NCI-H2081 treated with DMSO at 0.1 percent for 48 hours (cell line): ENCODE measurements at regions not wholly inside any gene's neighbourhood (a gene's known extent, or its start where the extent isn't known, plus 50 kb on each side); places are given as distances from the start of the nearest gene placed in this dataset.
"Not testable (repeated sequence)": the region's sequence is repeated elsewhere in the genome, so short reads cannot be mapped to it uniquely, and the experiment has no call there.

Source experiments
- DNase-seq: peaks from one replicate; lab custom pipeline; 2025; lab: John Stamatoyannopoulos, UW

DNA sequence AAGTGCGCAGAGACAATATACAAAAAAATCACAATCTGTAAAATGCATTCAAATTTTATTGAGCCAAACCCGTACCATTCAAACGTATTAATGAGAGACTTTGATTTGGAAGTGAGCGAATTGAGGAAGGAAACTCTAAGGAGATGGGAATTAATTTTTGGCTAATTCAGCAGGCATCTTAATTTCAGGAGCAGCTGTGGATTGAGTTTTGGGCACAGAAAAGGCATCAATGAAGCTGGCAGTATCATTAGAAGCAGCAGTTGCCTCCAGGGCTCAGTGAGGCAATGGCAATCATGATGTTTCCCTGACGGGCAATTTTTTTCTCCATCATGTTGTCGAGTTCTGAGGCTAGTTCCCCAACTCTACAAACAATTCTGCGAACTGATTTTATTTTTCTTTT lies 2041.6 kb downstream of the NCAM2 start:
- DNase-seq = no peak

DNA sequence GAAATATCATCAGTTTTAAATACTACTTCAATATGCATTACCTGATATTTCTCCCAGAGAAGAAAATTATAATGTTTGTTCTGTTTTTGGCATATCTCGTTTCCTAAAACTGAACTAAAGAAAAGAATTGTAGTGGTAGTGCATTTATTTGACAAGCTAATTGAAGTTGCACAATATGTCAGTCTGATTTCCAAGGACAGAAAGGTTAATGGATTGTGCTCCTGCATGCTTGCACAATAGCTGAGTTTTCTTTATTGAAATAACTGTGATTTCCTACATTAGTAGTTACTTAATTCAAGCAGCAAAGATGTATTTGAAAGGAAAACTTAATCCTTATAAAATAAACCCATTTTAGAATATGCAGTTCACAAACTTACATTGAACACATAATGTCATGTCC lies 2047.7 kb downstream of the NCAM2 start:
- no peak for DNase-seq

- no peak for DNase-seq
These were observed 2069.5 kb downstream of the NCAM2 start for GRCh38 chr21:23067672-23068071.

DNA sequence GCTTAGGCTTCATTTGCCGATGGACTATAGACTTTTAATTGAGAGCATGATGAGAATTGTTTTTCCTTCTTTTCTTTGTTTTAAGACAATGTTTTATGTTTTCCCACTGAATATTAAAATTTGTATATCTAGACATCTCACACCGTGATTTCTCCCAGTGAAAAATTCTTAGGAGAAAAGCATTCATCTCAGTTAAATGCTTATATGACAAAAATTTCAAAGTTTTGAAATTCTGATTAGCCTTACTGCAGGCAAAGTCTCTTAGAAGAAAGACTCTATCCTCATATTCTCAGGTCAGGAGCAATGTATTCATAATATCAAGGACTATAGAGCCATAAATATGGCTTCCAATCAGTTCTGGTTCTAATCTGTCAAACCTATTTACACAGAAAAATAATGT lies 2085.0 kb downstream of the NCAM2 start:
- no peak for DNase-seq

- DNase-seq = no peak
These were observed 2095.1 kb downstream of the NCAM2 start for GRCh38 chr21:23093259-23093658.

- no peak for DNase-seq
These were observed 2101.0 kb downstream of the NCAM2 start for GRCh38 chr21:23099185-23099584.

DNA sequence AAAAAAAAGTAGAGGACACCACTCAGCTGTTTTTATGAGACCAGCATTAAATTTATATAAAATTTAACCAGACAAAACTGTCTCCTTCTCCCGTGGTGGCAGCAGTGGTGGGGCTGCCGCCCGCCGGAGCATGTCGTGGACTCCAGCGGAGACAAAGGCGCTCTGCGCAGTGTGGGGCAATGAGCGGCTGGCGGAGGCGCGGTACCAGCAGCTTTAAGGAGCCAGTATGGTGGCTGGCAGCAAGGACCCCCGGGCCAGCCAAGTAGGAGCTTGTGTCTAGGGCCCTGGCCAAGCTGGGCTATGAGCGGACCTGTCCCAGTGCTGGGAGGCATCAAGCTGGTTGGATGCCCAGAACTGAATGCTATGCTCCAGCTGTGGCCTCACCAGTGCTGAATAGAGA lies 2102.9 kb downstream of the NCAM2 start:
- DNase-seq = no peak

- no peak for DNase-seq
These were observed 2110.3 kb downstream of the NCAM2 start for GRCh38 chr21:23108533-23108932.

DNA sequence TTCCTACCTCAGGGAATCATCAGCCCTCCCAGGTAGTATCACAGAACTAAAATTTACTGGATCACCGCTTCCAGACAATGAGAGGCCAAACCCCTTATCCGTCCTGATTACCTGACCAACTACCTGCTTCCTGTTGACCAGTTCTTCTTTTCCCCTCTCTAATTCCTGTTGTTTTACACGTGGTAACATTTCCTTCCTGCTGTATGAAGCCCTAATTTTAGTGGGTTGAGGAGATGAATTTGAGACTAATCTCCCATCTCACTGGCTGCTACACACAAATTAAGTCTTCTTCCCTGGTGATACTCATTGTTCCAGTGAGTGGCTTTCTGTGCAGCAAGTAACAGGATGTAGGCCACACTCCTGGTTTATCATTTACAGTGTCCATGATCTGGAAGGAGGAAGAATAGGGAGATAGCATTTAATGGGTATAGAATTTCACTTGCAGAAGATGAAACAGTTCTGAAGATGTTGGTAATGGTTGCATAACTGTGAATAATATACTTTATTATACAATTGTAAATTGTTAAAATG lies 2112.9 kb downstream of the NCAM2 start:
- DNase-seq = no peak

DNA sequence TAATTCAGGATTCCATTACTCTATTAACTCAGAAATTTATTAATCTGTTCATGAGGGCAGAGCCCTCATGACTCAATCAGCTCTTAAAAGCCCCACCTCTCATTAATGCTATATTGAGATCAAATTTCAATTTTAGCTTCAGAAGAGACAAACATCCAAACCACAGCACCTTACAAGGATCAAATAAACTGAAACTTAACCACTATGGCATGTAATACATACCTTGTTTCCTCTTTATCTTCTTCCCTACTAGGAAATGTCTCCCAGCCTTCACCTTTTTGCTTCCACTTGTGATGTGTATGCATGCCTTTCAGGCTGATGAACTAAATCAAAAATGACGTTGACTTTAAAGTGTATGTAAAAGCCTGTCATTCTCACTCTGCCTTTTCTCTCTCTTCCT lies 2121.3 kb downstream of the NCAM2 start:
- no peak for DNase-seq

GRCh38 chr21:23127973-23128372 lies 2129.8 kb downstream of the NCAM2 start:
- DNase-seq = no peak

DNA sequence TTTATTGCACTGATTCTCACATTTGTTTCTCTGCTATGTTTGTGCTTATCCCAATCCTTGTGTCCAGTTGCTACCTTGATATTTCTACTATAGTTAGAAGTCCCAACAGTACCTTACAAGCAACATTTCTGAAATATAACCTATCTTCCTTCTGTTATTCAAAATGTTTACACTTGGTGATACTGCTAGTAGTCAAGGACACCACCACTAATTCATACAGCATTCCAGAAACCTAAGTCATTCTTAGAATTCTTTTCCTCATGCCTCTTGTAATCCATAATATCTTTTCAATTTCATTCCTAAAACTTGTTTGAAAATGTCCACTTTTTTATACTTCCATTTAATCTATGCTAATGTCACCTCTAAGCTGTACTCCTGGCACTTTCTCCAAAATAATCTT lies 2132.1 kb downstream of the NCAM2 start:
- DNase-seq = no peak

- DNase-seq = no peak
These were observed 2133.0 kb downstream of the NCAM2 start for GRCh38 chr21:23131177-23131576.

GRCh38 chr21:23138797-23139196 lies 2140.6 kb downstream of the NCAM2 start:
- DNase-seq = no peak

DNA sequence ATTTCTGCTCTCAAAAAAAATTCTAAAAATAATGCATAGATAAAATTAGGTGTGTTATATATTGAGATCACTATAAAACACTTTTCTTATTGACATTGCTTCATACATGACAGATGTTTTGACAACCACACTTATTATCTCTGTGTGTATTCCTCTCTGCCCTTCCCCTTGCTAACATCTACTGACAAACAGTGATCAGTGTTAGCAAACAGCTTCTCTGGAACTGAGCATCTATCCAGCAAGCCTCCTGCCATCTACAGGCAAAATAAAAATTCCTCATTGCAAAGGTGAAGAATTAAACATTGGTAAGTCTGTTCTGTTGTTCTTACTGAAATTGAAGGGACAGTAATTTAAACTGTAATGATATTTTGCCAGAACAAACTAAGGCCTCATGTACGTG lies 2153.9 kb downstream of the NCAM2 start:
- no peak for DNase-seq

- not testable (repeated sequence) for DNase-seq
These were observed 2155.6 kb downstream of the NCAM2 start for GRCh38 chr21:23153842-23154241.

- no peak for DNase-seq
These were observed 2157.1 kb downstream of the NCAM2 start for GRCh38 chr21:23155281-23155680.

DNA sequence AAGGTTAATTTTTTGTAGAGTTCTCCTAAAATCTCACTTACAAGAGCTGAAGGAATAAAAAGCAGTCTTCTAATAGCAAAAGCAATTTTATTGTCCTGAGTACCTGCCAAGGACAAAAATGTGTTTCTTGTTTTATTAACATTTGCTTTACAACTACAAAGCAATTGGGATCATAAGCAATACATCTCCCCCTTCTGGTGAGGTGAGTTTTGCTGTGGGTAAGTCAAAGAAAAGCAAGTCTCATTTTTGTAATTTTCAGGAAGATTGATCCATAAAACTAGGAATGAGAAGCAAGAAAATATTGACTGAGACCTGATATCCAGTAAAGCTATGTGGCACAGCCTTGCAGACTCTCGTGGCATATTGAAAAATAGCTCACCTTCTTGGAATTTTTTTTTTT lies 2162.7 kb downstream of the NCAM2 start:
- DNase-seq = no peak

DNA sequence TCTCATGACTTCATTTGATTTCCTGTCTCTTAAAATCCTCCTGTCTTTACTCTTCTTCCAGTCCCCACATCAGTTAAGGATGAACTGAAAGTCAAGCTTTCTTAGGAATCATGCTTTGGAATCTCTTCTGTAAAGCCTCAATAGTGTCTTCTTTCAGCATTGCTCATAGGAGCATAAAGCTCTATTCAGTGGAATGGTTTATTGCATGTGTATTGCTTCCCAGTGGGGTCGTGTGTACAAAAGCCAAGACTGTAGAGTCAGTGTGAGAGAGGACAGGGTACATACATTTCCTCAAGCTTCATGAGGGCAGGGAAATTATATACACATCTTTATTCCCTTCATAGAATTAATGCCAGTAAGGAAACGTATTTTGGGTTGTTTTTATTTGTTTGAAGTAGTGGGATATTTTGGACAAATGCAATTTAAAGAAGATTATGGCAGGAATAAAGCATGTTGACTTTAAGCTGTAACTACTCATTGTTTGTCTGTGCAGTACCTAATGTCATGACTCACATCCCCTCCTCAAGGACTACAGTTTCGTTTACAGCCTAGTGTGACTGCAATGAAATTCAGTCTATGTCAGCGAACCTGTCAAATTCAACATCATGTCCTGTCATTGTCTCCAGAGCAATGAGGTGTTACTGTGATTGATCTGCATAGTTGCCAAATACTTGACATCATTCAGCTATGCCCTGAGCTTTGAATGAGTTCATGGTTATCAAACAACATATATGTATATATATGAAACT lies 2164.2 kb downstream of the NCAM2 start:
- DNase-seq = no peak
